ENCODE measurements at regions not wholly inside any gene's neighbourhood (a gene's known extent, or its start where the extent isn't known, plus 50 kb on each side); places are given as distances from the start of the nearest gene placed in this dataset.

DNA sequence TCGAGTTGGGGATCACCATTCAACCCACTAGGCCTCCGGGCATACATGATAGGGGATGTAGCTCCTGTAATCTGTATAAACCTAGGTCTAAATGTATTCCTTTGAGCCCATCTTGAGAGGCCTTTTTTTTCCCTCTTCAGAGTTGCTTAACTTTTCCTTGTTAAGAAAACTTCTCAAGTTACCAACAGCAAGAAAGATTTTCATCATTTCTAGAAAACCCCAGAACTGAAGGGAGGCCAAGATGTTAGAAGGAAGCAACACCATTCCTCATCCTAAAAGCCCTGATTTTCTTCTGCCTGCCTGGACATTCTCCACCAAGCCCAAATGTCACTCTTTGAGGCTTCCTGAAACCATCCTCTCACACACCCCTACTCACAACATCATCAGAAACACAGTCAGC lies 79.4 kb downstream of the TMPRSS5 start:
- no peaks in the 10 kb centered on the region for H3K79me2 ChIP-seq (ENCODE audit: control insufficient read depth, low read length)
- TF ChIP-seq, protein P1, sequence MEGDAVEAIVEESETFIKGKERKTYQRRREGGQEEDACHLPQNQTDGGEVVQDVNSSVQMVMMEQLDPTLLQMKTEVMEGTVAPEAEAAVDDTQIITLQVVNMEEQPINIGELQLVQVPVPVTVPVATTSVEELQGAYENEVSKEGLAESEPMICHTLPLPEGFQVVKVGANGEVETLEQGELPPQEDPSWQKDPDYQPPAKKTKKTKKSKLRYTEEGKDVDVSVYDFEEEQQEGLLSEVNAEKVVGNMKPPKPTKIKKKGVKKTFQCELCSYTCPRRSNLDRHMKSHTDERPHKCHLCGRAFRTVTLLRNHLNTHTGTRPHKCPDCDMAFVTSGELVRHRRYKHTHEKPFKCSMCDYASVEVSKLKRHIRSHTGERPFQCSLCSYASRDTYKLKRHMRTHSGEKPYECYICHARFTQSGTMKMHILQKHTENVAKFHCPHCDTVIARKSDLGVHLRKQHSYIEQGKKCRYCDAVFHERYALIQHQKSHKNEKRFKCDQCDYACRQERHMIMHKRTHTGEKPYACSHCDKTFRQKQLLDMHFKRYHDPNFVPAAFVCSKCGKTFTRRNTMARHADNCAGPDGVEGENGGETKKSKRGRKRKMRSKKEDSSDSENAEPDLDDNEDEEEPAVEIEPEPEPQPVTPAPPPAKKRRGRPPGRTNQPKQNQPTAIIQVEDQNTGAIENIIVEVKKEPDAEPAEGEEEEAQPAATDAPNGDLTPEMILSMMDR (IDR thresholded peaks at IDR 0.05; ENCODE audit: low read depth, low read length, poor library complexity, severe bottlenecking), result no peak
- no peak for TF ChIP-seq EZH2phosphoT487 (IDR thresholded peaks at IDR 0.05; ENCODE audit: borderline replicate concordance, low read length)
- H3K27ac ChIP-seq (ENCODE audit: low read depth, low read length), result no peak overlapping the region
- no peak overlapping the region for H3K4me2 ChIP-seq (ENCODE audit: low read length)
- no peaks in the 10 kb centered on the region for H3K9me3 ChIP-seq (ENCODE audit: control insufficient read depth, insufficient read depth, low read length)
- H4K20me1 ChIP-seq (ENCODE audit: control insufficient read depth, insufficient read depth, low read depth, low read length), result no peaks in the 10 kb centered on the region
- H3K4me3 ChIP-seq (ENCODE audit: low read length), result no peak overlapping the region
- no peaks in the 10 kb centered on the region for H3K4me1 ChIP-seq (ENCODE audit: control insufficient read depth, low read length)
- no peaks in the 10 kb centered on the region for H3K36me3 ChIP-seq (ENCODE audit: control insufficient read depth, low read length)
- no peaks in the 10 kb centered on the region for H3F3A ChIP-seq (ENCODE audit: control insufficient read depth, insufficient read depth)
- peaks cover 6% of the 10 kb centered on the region; the same call in 1 of the 2 replicates for H3K27me3 ChIP-seq (ENCODE audit: control insufficient read depth, low read length)
- H3K9me2 ChIP-seq (replicated peaks; ENCODE audit: control insufficient read depth, low read length), result no peaks in the 10 kb centered on the region

DNA sequence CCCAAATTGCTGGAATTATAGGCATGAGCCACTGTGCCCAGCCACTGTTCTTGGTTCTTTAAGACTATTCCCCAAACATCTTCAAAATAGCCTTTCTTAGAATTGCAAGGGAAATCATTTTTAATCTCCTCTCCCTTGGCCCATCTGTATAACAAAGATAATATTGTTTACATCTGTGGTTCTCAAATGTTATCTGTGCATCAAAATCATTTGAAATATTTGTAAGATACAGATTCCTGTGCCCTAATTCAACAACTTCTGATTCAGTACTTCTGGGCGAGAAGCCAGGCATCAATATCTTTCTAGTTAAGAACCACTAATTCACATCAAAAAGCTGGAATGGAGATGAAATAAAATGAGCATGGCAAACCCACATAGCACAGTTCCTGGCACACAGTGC lies 83.0 kb downstream of the TMPRSS5 start:
- H3K4me1 ChIP-seq (ENCODE audit: control insufficient read depth, low read length), result no peaks in the 10 kb centered on the region
- no peaks in the 10 kb centered on the region; the same call in 1 of the 2 replicates for H3K9me3 ChIP-seq (ENCODE audit: control insufficient read depth, insufficient read depth, low read length)
- H3F3A ChIP-seq (ENCODE audit: control insufficient read depth, insufficient read depth), result no peaks in the 10 kb centered on the region
- no peaks in the 10 kb centered on the region for H3K9me2 ChIP-seq (replicated peaks; ENCODE audit: control insufficient read depth, low read length)
- H3K4me2 ChIP-seq (ENCODE audit: low read length), result no peak overlapping the region
- no peaks in the 10 kb centered on the region for H3K79me2 ChIP-seq (ENCODE audit: control insufficient read depth, low read length)
- TF ChIP-seq, protein P1 (IDR thresholded peaks at IDR 0.05; ENCODE audit: low read depth, low read length, poor library complexity, severe bottlenecking), result no peak
- TF ChIP-seq EZH2phosphoT487 (IDR thresholded peaks at IDR 0.05; ENCODE audit: borderline replicate concordance, low read length), result no peak
- no peak overlapping the region for H3K27ac ChIP-seq (ENCODE audit: low read depth, low read length)
- no peaks in the 10 kb centered on the region for H3K27me3 ChIP-seq (ENCODE audit: control insufficient read depth, low read length)
- H4K20me1 ChIP-seq (ENCODE audit: control insufficient read depth, insufficient read depth, low read depth, low read length), result no peaks in the 10 kb centered on the region
- no peaks in the 10 kb centered on the region for H3K36me3 ChIP-seq (ENCODE audit: control insufficient read depth, low read length)
- no peak overlapping the region for H3K4me3 ChIP-seq (ENCODE audit: low read length)

GRCh38 chr11:113618360-113618759 lies 87.7 kb downstream of the TMPRSS5 start:
- Histone ChIP-seq H4K20me1 (ENCODE audit: control insufficient read depth, insufficient read depth, low read depth, low read length) (no peaks in the 10 kb centered on the region), H3K27me3 (ENCODE audit: control insufficient read depth, low read length) (no peaks in the 10 kb centered on the region), H3K36me3 (ENCODE audit: control insufficient read depth, low read length) (no peaks in the 10 kb centered on the region), H3K79me2 (ENCODE audit: control insufficient read depth, low read length) (no peaks in the 10 kb centered on the region), H3F3A (ENCODE audit: control insufficient read depth, insufficient read depth) (no peaks in the 10 kb centered on the region), H3K4me3 (ENCODE audit: low read length) (no peak overlapping the region), H3K27ac (ENCODE audit: low read depth, low read length) (no peak overlapping the region), H3K9me3 (ENCODE audit: control insufficient read depth, insufficient read depth, low read length) (no peaks in the 10 kb centered on the region; the same call in 1 of the 2 replicates), H3K9me2 (replicated peaks; ENCODE audit: control insufficient read depth, low read length) (no peaks in the 10 kb centered on the region), H3K4me1 (ENCODE audit: control insufficient read depth, low read length) (no peaks in the 10 kb centered on the region), H3K4me2 (ENCODE audit: low read length) (no peak overlapping the region)
- no peak for TF ChIP-seq EZH2phosphoT487 (IDR thresholded peaks at IDR 0.05; ENCODE audit: borderline replicate concordance, low read length)
- TF ChIP-seq, protein P1 (IDR thresholded peaks at IDR 0.05; ENCODE audit: low read depth, low read length, poor library complexity, severe bottlenecking), result no peak
